Mammary epithelial cell (primary cell): ENCODE measurements at regions not wholly inside any gene's neighbourhood (a gene's known extent, or its start where the extent isn't known, plus 50 kb on each side); places are given as distances from the start of the nearest gene placed in this dataset.
"Not testable (repeated sequence)": the region's sequence is repeated elsewhere in the genome, so short reads cannot be mapped to it uniquely, and the experiment has no call there.

ENCODE experiments used
- EZH2 ChIP-seq: IDR thresholded peaks from 2 replicates; pipeline ENCODE4 v1.6.1; 2012; ENCODE audit warnings: low read length, inconsistent platforms, borderline replicate concordance
- TF ChIP-seq, protein P1 (sequence below), 2 donors: IDR thresholded peaks in 1 of 2; conservative IDR thresholded peaks in 1 of 2; 2 replicates each; pipeline ENCODE4 v1.5.1; 2011 to 2012; ENCODE audit warnings: inconsistent platforms in 2 of 2, low read length in 2 of 2, mild to moderate bottlenecking in 2 of 2, control low read depth in 1 of 2, low read depth in 1 of 2; ENCODE audit not compliant: insufficient read depth in 1 of 2; ENCODE audit errors: extremely low read depth in 1 of 2

DNA sequence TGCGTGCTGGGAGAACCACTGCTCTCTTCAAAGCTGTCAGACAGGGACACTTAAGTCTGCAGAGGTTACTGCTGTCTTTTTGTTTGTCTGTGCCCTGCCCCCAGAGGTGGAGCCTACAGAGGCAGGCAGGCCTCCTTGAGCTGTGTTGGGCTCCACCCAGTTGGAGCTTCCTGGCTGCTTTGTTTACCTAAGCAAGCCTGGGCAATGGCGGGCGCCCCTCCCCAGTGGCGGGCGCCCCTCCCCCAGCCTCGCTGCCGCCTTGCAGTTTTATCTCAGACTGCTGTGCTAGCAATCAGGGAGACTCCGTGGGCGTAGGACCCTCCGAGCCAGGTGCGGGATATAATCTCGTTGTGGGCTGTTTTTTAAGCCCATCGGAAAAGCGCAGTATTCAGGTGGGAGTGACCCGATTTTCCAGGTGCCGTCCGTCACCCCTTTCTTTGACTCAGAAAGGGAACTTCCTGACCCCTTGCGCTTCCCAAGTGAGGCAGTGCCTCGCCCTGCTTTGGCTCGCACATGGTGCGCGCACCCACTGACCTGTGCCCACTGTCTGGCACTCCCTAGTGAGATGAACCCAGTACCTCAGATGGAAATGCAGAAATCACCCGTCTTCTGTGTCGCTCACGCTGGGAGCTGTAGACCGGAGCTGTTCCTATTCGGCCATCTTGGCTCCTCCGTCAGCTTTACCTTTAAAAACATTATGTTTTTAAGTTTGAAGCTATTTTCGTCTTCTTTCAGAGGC is 954.6 kb upstream of the COX7C start:
- TF ChIP-seq, protein P1, sequence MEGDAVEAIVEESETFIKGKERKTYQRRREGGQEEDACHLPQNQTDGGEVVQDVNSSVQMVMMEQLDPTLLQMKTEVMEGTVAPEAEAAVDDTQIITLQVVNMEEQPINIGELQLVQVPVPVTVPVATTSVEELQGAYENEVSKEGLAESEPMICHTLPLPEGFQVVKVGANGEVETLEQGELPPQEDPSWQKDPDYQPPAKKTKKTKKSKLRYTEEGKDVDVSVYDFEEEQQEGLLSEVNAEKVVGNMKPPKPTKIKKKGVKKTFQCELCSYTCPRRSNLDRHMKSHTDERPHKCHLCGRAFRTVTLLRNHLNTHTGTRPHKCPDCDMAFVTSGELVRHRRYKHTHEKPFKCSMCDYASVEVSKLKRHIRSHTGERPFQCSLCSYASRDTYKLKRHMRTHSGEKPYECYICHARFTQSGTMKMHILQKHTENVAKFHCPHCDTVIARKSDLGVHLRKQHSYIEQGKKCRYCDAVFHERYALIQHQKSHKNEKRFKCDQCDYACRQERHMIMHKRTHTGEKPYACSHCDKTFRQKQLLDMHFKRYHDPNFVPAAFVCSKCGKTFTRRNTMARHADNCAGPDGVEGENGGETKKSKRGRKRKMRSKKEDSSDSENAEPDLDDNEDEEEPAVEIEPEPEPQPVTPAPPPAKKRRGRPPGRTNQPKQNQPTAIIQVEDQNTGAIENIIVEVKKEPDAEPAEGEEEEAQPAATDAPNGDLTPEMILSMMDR (conservative IDR thresholded peaks at IDR 0.05 in 1 of 2, IDR thresholded peaks at IDR 0.05 in 1 of 2; ENCODE audit: extremely low read depth in 1 of 2, insufficient read depth in 1 of 2, low read depth in 1 of 2, low read length in 2 of 2) = not testable (repeated sequence)
- TF ChIP-seq EZH2 = not testable (repeated sequence)
